ENCODE measurements at regions not wholly inside any gene's neighbourhood (a gene's known extent, or its start where the extent isn't known, plus 50 kb on each side); places are given as distances from the start of the nearest gene placed in this dataset.

DNA sequence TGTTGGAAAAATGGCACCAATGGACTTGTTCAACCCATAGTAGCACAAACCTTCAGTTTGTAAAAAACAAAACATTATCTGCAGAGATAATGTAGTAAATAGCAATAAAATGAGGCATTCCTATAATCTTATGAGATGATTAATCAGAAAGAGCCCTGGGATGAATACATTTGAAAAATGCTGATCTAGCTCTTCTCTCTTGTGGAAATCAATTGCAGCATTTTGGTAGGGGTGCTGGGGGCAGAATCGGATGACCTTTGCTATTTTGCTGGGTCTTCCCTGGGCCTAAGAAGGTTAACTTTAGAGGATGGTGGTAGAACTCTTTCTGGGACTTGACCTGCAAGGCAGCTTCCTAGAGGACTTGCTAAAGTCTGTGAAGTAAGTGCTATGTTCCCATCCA, 163.5 kb downstream of the ADRA2A start:
- no peak for DNase-seq (ENCODE audit: low spot score)
- in situ Hi-C loops (cut with MboI; ENCODE audit: low sequenced_read_pairs, unreplicated experiment): no loop called here
- TF ChIP-seq, protein P1, sequence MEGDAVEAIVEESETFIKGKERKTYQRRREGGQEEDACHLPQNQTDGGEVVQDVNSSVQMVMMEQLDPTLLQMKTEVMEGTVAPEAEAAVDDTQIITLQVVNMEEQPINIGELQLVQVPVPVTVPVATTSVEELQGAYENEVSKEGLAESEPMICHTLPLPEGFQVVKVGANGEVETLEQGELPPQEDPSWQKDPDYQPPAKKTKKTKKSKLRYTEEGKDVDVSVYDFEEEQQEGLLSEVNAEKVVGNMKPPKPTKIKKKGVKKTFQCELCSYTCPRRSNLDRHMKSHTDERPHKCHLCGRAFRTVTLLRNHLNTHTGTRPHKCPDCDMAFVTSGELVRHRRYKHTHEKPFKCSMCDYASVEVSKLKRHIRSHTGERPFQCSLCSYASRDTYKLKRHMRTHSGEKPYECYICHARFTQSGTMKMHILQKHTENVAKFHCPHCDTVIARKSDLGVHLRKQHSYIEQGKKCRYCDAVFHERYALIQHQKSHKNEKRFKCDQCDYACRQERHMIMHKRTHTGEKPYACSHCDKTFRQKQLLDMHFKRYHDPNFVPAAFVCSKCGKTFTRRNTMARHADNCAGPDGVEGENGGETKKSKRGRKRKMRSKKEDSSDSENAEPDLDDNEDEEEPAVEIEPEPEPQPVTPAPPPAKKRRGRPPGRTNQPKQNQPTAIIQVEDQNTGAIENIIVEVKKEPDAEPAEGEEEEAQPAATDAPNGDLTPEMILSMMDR (IDR thresholded peaks at IDR 0.05; ENCODE audit: borderline replicate concordance, control extremely low read depth, extremely low read depth, insufficient read depth, missing control alignments): no peak

DNA sequence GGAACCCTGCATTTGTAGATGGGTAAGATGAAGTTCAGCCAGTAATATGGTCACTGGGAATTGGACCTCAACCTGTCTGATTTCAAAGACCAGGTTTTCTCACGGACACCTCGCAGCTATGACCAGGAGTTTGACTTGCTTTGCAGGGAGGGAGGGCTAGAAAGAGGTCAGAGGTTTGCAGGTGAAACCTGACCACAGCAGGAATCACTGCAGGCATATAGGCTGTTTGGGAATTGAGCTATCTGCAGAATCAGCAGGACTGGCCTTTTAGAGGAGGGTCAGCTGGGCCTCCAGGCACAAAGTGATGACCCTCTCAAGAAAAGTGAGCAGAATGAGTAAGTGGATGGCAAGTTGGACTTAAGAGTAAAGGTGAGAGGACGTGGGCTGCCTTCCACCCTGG, 166.3 kb downstream of the ADRA2A start:
- in situ Hi-C loops (cut with MboI; ENCODE audit: low sequenced_read_pairs, unreplicated experiment): no loop called here
- TF ChIP-seq, protein P1 (IDR thresholded peaks at IDR 0.05; ENCODE audit: borderline replicate concordance, control extremely low read depth, extremely low read depth, insufficient read depth, missing control alignments): no peak
- DNase-seq (ENCODE audit: low spot score): no peak

DNA sequence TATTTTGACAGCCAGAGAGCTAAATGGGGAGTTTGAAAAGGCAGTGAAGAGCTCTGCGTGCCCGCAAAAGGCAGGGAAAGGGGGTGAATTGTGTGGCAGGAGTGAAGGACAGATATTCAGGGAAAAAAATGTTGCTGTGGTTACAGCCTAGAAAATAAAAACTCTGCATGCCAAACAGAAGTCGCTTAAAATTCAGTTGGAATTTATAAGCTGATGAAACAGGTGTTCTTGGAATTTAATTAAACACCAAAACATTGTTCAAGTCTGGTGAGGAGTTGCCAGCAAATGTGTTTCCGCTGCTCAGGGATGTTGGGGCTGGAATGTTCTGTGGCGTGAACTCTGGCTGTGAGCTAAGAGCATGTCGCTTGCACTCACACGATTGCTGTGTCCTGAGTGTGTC, 169.3 kb downstream of the ADRA2A start:
- in situ Hi-C loops (cut with MboI; ENCODE audit: low sequenced_read_pairs, unreplicated experiment): no loop called here
- no peak for DNase-seq (ENCODE audit: low spot score)
- TF ChIP-seq, protein P1 (IDR thresholded peaks at IDR 0.05; ENCODE audit: borderline replicate concordance, control extremely low read depth, extremely low read depth, insufficient read depth, missing control alignments): no peak

DNA sequence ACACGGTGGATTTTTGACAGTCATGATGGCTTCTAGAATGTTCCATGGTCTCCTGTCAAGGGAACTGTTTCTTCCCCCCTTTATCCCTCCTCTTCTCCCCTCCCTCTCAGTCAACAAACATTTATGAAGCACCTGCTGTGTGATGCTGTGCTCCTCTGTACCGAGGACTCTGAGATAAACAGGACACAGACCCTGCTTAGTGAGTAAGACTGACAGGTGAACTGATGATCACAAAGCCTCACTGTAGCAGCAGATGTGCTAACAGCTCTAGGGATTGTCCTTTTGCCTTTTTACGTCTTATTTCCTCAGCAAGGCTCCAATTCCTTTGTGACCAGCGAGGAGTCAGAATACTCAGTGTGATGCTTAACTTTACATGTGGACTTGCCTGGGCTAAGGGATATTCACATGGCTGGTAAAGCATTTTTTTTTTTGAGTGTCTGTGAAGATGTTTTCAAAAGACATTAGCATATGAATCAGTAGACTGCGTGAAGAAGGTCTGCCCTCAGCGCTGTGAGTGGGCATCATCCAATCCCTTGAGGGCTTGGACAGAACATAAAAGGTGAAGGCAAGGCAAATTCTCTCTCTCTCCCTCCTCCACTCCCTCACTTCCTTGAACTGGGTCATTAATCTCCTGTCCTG, 170.1 kb downstream of the ADRA2A start:
- TF ChIP-seq, protein P1 (IDR thresholded peaks at IDR 0.05; ENCODE audit: borderline replicate concordance, control extremely low read depth, extremely low read depth, insufficient read depth, missing control alignments): no peak
- in situ Hi-C loops (cut with MboI; ENCODE audit: low sequenced_read_pairs, unreplicated experiment): no loop called here
- no peak for DNase-seq (ENCODE audit: low spot score)

DNA sequence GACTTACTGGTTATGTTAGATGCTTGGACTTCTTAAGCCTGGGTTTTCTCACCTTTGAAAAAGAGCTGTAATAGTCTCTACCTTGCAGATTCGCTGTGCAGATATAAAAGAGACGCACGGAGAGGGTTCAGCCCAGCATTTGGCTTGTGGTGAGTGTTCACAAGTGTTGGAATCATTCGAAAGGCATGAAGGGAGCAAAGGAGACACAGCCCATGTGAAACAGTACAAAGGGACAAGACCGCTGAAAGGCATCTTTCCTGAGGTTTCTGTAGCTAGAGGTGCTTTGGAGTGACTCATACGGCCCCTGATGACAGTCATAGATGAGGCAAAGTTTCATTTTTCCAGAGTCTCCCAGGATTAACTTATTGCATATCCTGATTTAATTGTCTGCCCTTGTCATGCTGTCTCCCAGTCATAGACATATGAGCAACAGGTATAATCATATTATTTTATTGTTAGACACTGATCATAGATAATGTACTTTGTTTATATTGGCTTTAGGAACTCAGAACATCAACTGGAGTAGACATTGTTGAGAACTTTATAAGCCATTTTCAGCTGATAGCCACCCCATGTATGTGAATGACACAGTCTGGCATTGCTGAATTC, 171.1 kb downstream of the ADRA2A start:
- TF ChIP-seq, protein P1 (IDR thresholded peaks at IDR 0.05; ENCODE audit: borderline replicate concordance, control extremely low read depth, extremely low read depth, insufficient read depth, missing control alignments): no peak
- in situ Hi-C loops (cut with MboI; ENCODE audit: low sequenced_read_pairs, unreplicated experiment): no loop called here
- DNase-seq (ENCODE audit: low spot score): no peak

DNA sequence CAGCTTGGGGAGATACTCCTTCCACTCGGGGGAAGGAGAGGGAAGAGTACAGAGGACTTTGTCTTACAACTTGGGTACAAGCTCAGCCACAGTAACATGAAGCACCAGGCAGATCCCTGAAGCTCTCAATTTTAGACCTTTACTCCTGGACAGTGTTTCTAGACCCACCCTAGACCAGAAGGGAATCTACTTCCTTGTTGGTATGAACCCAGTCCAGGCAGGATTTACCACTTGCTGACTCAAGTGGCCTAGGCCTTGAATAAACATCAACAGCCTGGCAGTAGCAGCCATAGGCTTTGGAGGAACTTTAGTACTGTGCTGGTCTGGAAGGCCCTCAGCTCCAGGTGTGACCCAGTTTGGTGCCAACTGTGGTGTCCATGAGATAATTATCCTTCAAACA, 173.1 kb downstream of the ADRA2A start:
- TF ChIP-seq, protein P1 (IDR thresholded peaks at IDR 0.05; ENCODE audit: borderline replicate concordance, control extremely low read depth, extremely low read depth, insufficient read depth, missing control alignments): no peak
- no peak for DNase-seq (ENCODE audit: low spot score)
- in situ Hi-C loops (cut with MboI; ENCODE audit: low sequenced_read_pairs, unreplicated experiment): no loop called here

All from GM13976 (cell line).